ENCODE measurements at regions not wholly inside any gene's neighbourhood (a gene's known extent, or its start where the extent isn't known, plus 50 kb on each side); places are given as distances from the start of the nearest gene placed in this dataset.

DNA sequence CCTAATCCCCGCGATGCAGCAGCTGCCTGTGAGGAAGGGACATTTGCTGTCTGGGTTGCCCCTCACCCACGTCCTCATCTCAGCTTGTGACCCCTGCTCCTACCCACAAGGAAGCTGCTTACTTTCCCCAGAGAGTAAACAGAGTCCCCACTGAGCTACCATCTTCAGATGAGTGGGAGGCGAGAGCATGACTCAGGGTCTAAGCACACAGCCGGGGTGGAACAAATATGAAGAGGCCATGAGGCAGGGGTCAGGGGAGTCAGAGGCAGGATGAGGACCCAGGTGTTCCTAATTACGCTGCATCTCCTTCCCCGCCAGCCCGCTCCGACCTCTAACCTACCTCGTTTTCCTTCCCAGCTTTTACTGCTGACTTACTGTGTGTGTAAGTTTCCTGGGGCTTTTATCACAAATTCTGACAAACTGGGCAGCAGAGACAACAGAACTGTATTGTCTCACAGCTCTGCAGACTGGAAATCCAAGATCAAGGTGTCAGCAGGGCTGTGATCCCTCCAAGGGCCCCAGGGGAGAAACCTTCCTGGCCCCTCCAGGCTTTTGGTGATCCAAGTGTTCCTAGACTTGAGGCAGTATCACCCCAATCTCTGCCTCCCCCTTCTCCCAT is 94.0 kb upstream of the DNAH5 start:
- TF ChIP-seq, protein P1, sequence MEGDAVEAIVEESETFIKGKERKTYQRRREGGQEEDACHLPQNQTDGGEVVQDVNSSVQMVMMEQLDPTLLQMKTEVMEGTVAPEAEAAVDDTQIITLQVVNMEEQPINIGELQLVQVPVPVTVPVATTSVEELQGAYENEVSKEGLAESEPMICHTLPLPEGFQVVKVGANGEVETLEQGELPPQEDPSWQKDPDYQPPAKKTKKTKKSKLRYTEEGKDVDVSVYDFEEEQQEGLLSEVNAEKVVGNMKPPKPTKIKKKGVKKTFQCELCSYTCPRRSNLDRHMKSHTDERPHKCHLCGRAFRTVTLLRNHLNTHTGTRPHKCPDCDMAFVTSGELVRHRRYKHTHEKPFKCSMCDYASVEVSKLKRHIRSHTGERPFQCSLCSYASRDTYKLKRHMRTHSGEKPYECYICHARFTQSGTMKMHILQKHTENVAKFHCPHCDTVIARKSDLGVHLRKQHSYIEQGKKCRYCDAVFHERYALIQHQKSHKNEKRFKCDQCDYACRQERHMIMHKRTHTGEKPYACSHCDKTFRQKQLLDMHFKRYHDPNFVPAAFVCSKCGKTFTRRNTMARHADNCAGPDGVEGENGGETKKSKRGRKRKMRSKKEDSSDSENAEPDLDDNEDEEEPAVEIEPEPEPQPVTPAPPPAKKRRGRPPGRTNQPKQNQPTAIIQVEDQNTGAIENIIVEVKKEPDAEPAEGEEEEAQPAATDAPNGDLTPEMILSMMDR (IDR thresholded peaks at IDR 0.05 in 8 of 11, conservative IDR thresholded peaks at IDR 0.05 in 3 of 11), result no peak
- TF ChIP-seq POLR2A (IDR thresholded peaks at IDR 0.05), result no peak
- peaks cover 0 to 13% (median 6%) of the 10 kb centered on the region in 6 donors for H3K4me1 ChIP-seq
- H3K9me3 ChIP-seq, result no peaks in the 10 kb centered on the region
- intact Hi-C loops (cut with DNase I; ENCODE audit: low total_unique reads), result no loop called here
- WGBS, 5 donors, result 79 to 87% (median 84%) methylated on average over 10 of the region's 10 CpGs
- H3K4me3 ChIP-seq, result no peak overlapping the region
- no peaks in the 10 kb centered on the region for H3K36me3 ChIP-seq
- no peak for DNase-seq
- no peak overlapping the region for H3K27ac ChIP-seq
- H3K27me3 ChIP-seq (replicated peaks in 1 of 7), result peaks cover 0 to 16% (median 0%) of the 10 kb centered on the region in 7 donors

DNA sequence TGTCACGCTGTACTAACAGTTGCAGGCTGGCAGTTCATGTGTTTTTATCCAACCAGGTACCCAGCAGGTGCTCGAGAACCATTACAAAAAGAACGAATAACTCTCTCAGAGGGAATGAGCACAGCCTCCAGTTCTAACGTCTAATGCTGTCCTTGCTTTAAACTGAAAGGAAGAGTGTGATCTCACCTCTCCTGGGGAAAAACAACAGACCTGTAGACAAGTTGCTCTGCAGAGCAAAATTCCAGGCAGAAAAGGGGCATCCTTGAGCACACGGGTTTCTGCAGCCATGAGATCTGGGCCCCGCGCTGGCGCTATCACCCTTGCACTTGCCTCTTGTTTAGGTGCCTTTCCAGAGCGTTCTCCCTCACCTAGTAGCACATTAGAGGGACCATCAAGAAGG is 92.5 kb upstream of the DNAH5 start:
- H3K9me3 ChIP-seq, result no peaks in the 10 kb centered on the region
- no peak overlapping the region for H3K27ac ChIP-seq
- H3K4me3 ChIP-seq, result no peak overlapping the region
- WGBS, 5 donors, result 85 to 93% (median 89%) methylated on average over 9 of the region's 9 CpGs
- H3K27me3 ChIP-seq (replicated peaks in 1 of 7), result peaks cover 0 to 16% (median 0%) of the 10 kb centered on the region in 7 donors
- TF ChIP-seq POLR2AphosphoS5 (IDR thresholded peaks at IDR 0.05) (no peak), POLR2A (IDR thresholded peaks at IDR 0.05) (no peak)
- TF ChIP-seq, protein P1 (IDR thresholded peaks at IDR 0.05 in 8 of 11, conservative IDR thresholded peaks at IDR 0.05 in 3 of 11), result no peak
- peaks cover 0 to 13% (median 6%) of the 10 kb centered on the region in 6 donors for H3K4me1 ChIP-seq
- H3K36me3 ChIP-seq, result no peaks in the 10 kb centered on the region
- intact Hi-C loops (cut with DNase I; ENCODE audit: low total_unique reads), result no loop called here
- no peak for DNase-seq

DNA sequence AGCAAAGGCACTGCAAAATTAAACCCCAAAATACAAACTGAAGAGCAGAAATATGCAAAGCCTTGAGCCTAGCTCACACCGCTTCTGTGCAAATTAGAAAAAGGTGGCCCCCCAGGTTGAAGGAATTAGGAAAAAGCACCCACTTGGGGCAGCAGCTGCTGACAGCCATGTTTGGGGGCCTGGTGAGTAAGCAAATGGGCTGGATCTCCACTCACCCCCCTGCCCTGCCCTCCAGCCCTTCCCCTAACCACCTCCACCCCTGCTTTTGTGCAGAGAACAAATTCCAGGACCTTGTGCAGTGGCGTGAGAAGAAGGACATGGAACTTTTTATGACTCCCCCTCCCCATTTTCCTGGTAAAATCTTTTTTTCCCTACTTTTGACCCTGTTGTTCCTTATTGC is 92.0 kb upstream of the DNAH5 start:
- intact Hi-C loops (cut with DNase I; ENCODE audit: low total_unique reads), result no loop called here
- Histone ChIP-seq H3K9me3 (no peaks in the 10 kb centered on the region), H3K27ac (no peak overlapping the region), H3K36me3 (no peaks in the 10 kb centered on the region), H3K4me3 (no peak overlapping the region), H3K27me3 (replicated peaks in 1 of 7) (peaks cover 0 to 13% (median 0%) of the 10 kb centered on the region in 7 donors), H3K4me1 (peaks cover 0 to 13% (median 6%) of the 10 kb centered on the region in 6 donors)
- WGBS, 5 donors, result 68 to 84% (median 79%) methylated on average over 2 of the region's 2 CpGs
- DNase-seq, result no peak
- TF ChIP-seq, protein P1 (IDR thresholded peaks at IDR 0.05 in 8 of 11, conservative IDR thresholded peaks at IDR 0.05 in 3 of 11), result no peak
- TF ChIP-seq POLR2AphosphoS5 (IDR thresholded peaks at IDR 0.05), result no peak
- no peak for TF ChIP-seq POLR2A (IDR thresholded peaks at IDR 0.05)

DNA sequence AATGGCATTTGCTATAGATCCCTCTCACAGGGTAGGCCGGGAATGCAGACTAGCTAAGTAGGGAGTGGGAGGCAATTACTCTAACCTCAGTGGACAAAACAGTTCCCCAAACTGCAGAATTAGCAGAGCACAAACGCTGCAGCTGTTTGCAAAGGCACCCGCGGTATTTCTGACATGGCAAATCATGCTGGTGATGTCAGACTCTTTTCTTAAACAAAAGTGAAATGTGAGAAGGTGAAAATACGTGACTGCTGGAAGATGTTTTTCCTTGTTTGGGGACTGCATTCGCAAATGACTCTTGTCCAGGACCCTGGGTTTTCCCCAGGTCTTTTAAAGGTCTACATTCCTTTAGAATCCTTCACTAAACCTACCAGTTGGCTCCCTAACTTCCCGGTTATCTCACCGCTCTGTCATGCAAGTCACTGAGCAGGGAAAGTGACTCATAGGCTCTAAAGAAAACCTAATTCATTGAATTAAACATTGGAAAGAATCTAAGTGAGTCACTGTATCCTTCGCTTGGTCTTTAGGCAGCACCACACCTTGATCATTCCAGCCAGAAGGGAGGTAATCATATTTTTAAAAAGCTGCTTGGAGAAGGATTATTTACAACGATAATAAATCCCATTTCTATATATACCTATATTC is 91.5 kb upstream of the DNAH5 start:
- intact Hi-C loops (cut with DNase I; ENCODE audit: low total_unique reads), result no loop called here
- no peak for DNase-seq
- Histone ChIP-seq H3K4me1 (peaks cover 0 to 13% (median 6%) of the 10 kb centered on the region in 6 donors), H3K36me3 (no peaks in the 10 kb centered on the region), H3K27ac (no peak overlapping the region), H3K27me3 (replicated peaks in 1 of 7) (peaks cover 0 to 12% (median 0%) of the 10 kb centered on the region in 7 donors), H3K9me3 (no peaks in the 10 kb centered on the region), H3K4me3 (peak overlapping the region in 1 of 8 donors; percentile 9)
- WGBS, 5 donors, result 12 to 21% (median 15%) methylated on average over 10 of the region's 10 CpGs
- TF ChIP-seq, protein P1 (IDR thresholded peaks at IDR 0.05 in 8 of 11, conservative IDR thresholded peaks at IDR 0.05 in 3 of 11), result no peak
- TF ChIP-seq POLR2AphosphoS5 (IDR thresholded peaks at IDR 0.05) (no peak), POLR2A (IDR thresholded peaks at IDR 0.05) (no peak)

Measured in spleen (tissue), 11 donors.